ENCODE measurements at regions not wholly inside any gene's neighbourhood (a gene's known extent, or its start where the extent isn't known, plus 50 kb on each side); places are given as distances from the start of the nearest gene placed in this dataset.
"Not testable (repeated sequence)": the region's sequence is repeated elsewhere in the genome, so short reads cannot be mapped to it uniquely, and the experiment has no call there.

DNA sequence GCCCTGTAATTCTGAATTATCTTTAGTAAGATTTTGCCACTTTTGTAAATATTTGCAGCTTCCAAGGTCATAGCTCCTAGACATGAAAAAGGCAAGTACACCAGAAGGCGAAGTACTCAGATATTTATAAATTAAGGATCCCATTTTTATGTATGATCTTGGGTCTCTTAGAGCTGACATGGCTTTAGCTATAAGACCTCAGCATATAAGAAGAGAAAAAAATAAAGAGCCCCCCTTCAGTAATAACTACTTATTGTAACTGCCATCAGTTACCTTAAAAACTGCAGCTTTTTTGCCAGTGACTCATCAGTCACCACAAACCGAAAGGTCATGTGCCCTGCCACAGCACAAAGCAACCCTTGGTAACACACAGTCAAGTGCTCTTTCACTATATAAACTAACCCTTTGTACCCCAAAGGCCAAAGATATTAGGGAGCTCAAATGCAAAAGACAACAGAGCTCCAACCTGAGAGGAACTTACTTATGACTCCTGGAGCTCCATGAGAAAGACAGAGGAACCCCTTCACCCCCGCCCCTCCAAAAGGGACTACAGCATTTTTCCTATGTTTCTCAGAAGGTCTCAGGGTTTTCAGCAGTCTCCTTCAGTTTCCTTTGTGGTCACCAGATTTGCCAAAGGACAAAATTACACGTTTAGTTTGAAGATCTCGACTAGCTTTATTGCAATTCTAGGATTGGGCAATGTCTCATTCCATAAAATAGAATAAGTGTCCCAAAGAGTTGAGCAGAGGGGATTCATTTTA is 219.8 kb upstream of the DUSP10 start:
- no peak for DNase-seq (ENCODE audit: low spot score)

DNA sequence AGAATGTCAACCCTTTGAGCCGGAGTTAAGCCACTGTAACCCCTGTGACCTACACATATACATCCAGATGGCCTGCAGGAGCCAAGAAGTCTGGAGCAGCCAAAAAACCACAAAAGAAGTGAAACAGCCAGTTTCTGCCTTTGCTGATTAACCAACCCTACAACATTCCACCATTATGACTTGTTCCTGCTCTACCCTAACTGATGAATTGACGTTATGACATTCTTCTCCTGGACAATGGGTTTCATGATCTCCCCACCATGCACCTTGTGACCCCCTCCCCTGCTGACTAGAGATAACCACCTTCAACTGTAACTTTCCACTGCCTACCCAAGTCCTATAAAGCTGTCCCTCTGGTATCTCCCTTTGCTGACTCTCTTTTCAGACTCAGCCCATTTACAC is 216.3 kb upstream of the DUSP10 start:
- not testable (repeated sequence) for DNase-seq (ENCODE audit: low spot score)

DNA sequence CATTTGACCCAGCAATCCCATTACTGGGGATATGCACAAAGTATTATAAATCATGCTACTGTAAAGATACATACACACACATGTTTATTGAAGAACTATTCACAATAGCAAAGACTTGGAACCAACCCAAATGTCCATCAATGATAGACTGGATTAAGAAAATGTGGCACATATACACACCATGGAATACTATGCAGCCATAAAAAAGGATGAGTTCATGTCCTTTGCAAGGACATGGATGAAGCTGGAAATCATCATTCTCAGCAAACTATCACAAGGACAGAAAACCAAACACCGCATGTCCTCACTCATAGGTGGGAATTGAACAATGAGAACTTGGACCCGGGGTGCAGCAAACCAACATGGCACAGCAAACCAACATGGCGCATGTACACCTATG is 215.5 kb upstream of the DUSP10 start:
- DNase-seq (ENCODE audit: low spot score), result not testable (repeated sequence)

DNA sequence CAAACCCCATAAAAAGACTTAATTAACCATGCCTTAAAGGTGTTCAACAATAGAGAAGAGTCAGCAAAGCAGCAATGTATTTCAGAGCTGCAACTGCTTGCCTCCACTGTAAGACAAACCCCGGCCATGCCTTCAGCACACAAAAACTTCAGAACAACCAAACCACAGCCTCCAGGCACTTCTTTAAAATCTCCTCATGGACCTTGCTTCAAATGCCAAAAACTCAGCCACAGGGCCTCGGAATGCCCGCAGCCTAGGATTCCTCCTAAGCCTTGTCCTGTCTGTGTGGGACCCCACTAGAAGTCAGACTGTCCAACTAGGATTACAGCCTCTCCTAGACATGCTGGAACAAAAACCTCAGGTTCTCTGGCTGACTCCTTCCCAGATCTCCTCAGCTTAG is 208.1 kb upstream of the DUSP10 start:
- no peak for DNase-seq (ENCODE audit: low spot score)

DNA sequence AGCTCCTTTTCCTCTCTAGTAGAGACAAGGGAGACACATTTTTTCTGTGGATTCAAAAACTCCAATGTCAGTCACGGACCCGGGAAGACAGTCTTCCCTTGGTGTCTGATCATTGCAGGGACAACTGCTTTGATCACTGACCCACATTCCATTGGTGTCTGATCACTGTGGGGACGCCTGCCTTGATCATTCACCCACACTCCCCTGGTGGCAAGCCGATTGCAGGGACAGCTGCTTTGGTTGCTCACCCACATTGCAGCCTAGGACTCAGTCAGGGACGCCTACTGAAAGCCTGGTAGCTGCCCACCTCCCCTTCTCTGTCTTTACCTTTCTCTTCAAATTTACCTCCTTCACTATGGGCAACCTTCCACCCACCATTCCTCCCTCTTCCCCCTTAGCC is 206.6 kb upstream of the DUSP10 start:
- DNase-seq (ENCODE audit: low spot score), result no peak

DNA sequence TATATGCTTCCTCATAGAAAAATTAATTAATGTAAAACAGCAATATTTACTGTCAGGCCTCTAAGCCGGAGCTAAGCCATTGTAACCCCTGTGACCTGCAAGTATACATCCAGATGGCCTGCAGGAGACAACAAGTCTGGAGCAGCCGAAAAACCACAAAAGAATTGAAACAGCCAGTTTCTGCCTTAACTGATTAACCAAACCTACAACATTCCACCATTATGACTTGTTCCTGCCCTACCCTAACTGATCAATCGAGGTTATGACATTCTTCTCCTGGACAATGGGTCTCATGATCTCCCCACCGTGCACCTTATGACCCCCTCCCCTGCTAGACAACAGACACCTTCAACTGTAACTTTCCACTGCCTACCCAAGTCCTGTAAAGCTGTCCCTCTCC is 205.8 kb upstream of the DUSP10 start:
- DNase-seq (ENCODE audit: low spot score), result no peak

DNA sequence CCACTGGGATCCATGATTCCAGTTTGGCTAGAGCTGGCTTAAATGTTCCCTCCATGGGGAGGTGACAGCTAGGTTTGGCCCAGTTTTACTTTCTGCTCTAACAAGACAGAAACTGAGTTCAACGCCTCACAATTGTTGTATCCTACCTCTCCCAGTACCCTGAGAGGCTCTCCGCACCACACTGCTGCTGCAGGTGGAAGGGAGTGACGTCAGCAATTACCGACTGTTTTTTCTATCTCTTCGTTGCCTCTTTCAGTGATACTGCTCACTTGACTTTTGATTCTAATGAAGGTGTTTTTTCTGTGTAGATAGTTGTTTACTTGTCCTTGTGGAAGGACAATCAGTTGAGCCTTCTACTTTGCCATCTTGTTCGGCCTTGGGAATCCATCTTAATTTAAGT is 204.9 kb upstream of the DUSP10 start:
- DNase-seq (ENCODE audit: low spot score), result no peak

DNA sequence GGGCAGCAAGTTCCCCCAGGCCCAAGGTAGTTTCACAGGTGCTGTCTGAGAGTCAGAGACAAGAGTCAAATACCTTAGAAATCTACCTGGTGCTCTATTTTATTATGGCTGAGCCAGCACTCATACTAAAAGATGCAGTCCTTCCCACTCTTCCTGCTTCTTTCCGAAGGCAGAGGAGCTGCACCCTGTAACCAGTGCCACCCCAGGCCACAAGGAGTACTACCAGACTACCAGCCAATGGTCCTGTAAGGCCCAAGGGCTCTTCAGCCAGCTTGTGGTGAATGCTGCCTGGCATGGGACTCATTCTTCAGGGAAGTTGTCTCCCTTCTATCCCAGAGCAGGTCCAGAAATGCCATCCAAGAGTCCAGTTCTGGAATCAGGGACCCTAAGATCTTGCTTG is 203.8 kb upstream of the DUSP10 start:
- no peak for DNase-seq (ENCODE audit: low spot score)

DNA sequence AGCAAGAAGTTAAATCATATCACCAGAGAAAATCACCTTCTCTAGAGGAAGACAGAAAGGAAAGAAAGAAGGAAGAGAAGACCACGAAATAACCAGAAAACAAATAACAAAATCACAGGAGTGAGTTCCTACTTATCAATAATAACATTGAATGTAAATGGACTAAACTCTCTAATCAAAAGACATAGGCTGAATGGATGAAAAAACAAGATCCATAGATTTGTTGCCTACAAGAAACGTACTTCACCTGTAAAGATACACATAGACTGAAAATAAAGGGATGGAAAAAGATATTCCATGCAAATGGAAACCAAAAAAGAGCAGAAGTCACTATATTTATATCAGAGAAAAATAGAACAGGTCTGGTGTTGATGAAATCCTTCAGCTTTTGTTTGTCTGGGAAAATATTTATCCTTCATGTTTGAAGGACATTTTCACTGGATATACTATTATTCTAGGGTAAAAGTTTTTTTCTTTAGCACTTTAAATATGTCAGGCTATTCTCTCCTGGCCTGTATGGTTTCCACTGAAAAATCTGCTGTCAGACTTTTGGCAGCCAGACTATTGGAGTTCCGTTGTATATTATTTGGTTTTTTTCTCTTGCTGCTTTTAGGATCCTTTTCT is 202.5 kb upstream of the DUSP10 start:
- no peak for DNase-seq (ENCODE audit: low spot score)

DNA sequence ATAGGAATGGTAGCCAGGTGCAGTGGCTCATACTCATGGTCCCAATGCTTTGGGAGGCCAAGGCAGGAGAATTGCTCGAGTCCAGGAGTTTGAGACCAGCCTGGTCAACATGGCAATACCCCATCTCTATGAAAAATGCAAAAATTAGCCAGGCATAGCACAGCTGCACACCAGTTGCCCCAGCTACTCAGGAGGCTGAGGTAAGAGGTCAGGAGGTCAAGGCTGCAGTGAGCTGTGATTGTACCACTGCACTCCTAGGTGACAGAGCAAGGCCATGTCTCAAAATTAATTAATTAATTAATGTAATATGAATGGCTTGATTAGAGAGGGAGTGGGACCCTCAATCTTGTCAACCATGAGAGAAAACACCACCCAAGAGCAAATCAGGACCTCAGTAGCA is 198.7 kb upstream of the DUSP10 start:
- no peak for DNase-seq (ENCODE audit: low spot score)

DNA sequence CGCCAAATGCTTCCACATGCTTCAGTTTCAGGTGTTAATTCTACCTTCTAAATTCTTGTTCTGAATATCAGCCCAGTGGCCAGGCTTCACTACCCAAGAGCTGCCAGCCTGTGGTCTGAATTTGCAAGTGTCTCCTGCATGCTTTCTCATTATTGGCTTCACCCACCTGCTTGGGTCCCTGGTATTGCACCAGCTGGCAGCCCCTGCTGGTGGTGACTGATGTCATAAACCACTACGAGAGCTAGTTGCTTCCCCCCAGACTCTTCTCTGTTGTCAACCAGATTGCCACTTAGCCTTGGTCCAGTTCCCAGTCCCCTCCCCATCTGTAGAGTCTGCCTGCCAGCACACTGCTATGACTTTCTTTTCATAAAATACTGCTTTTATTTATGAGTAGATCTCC is 197.7 kb upstream of the DUSP10 start:
- DNase-seq (ENCODE audit: low spot score), result no peak

DNA sequence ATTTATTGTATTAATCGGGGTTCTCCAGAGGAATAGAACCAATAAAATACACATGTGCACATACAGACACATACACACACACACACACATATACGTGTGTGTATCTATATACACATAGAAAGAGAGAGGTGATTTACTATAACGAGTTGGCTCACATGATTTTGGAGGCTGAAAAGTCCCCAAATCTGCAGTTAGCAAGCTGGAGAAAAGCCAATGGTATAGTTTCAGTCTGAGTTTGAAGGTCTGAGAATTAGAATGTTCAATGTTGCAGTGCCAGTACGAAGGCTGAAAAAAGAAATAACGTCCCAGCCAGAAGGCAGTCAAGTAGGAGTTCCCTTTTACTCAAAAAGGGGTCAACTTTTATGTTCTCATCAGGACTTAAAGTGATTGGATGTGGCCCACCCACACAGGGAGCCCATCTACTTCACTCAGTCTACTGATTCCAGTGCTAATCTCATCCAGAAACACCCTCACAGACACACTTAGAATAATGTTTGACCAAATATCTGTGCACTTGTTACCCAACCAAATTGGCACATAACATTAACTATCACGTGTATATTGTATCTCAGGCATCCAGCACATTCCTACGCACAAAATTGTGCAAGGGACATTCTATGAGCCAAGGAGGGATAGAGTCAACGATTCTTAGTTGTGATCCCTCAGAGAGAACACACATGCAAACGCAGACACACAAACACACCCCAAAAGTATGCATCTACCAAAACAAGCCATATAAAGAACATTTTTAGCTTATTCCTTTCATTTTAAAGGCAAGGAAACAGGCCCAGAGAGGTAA is 195.5 kb upstream of the DUSP10 start:
- DNase-seq (ENCODE audit: low spot score), result no peak

DNA sequence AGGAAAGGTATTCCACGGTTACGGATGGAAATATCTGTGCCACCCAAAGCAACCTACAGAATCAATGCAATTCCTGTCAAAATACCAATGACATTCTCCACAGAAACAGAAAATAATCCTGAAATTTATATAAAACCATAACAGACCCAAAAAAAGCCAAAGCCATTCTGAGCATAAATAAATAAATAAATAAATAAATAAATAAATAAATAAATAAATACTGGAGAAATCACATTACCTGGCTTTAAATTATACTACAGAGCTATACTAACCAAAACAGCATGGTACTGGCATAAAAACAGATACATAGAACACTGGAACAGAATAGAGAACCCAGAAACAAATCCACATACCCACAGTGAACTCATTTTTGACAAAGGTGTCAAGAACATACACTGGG is 191.9 kb upstream of the DUSP10 start:
- DNase-seq (ENCODE audit: low spot score), result no peak

DNA sequence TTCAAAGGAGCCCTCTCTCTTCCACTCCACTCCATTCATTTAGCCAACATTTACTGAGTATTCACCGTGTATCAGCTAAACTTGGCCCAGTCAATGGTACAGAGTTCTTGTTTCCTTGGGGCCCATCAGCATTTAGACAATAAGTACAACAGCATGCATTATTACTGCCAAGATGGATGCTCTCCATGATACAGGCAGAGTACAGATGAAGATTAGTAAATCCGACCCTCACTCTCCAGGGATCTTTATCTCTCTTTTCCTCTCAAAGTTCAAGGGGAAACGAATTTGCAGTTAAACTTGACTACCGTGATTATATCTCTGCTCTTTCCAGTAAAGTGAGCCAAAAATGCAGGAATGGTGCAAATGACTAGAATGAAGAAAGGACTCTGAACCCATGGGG is 184.6 kb upstream of the DUSP10 start:
- DNase-seq (ENCODE audit: low spot score), result no peak

DNA sequence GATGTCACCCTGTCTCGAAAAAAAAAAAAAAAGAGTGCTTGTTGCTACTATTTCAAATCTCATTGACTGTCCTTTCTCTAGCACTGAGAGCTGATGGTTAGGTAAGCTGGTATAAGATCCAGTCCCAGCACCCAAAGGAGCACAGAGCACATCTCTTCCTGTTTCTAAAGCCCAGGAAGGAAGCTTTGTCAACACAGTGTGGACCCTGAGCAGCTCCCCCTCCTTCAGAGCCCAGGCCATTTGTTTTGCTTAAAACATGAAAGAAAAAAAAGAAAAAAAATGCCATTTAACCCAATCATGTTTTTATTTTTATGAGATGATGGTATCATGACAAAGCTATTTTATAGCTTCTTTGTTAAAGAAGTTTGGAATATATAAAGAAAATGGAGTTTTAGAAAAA is 184.1 kb upstream of the DUSP10 start:
- no peak for DNase-seq (ENCODE audit: low spot score)

DNA sequence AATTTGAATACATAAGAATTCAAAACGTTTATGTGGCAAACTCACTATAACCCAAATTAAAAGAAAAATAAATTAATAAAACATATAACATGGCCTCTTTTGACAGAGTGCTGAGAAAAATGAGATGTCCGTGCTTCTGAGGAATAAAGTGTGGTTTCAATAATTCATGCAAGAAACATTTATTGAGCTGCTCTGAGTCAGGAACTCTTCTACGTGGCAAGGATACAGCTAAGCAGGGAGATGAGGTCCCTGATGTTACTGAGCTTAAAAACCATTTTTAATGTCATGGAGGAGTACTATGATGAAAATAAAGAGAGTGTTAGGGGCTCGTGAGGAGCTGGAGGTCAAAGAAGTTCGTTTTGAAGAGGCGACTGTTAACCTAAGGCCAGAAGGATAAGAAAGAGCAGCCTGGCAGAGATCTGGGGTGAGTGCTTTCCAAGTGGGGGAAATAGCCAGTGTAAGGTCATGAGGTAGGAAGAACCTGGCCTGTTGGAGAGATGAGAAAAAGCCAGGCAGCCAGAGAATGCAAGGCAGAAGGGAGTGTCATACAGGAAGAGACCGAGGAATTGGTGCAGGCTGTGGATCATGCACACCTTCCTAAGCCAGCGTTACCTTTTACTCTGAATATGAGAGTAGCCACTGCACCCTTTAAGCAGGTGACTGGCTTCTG is 182.2 kb upstream of the DUSP10 start:
- no peak for DNase-seq (ENCODE audit: low spot score)

DNA sequence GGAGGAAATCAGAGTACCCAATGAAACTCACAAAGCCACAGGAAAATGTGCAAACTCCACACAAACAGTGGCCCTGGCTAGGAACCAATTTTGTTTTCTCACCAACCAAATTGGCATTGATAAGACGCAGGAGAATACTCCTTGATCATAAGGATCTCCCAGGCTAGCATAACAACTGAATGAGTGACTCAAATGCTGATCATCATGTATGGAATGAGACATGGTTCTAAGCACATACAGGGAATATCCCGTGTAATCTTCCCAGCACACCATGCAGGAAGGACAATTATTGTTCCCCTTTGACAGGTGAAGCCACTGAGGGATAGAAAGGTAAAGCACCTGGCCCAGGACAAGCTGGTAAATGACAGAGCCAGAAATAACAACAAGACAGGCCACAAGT is 180.0 kb upstream of the DUSP10 start:
- DNase-seq (ENCODE audit: low spot score), result no peak

DNA sequence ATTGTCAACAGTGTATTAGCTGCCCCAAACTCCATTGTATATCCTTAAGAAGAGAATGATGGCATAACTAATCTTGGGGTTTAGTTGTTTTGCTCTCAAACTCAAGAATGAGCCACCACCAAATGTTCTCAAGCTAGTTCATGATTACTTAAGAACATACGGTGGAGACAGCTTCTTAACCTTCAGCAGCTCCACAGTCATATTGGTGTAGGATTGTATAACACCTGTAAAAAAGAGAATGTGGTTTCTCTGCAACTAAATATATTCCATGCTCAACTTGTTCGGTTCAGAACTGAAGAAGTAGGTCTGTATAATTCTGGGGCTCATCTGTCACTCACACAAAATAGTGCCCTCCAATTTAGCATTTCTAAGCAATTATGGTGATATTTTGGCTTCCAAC is 177.9 kb upstream of the DUSP10 start:
- no peak for DNase-seq (ENCODE audit: low spot score)

DNA sequence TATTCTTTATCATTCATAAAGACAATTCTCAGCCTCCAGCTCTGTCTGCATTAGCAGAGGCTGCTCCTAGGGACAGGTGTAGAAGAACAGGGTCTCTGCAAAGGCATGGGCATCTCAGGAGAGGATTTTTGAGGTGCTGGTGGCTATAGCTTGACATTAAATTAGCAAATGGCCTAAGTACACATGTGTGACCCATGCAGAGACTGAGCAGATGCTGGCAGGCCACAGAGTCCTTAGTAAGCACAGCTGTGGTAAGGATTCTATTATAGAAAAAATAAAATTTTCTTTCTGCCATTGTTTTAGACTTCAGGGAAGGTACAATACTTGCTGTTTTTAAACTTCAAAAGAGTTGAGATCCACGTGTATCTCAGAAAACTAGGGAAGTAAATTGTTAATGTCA is 177.5 kb upstream of the DUSP10 start:
- DNase-seq (ENCODE audit: low spot score), result no peak

DNA sequence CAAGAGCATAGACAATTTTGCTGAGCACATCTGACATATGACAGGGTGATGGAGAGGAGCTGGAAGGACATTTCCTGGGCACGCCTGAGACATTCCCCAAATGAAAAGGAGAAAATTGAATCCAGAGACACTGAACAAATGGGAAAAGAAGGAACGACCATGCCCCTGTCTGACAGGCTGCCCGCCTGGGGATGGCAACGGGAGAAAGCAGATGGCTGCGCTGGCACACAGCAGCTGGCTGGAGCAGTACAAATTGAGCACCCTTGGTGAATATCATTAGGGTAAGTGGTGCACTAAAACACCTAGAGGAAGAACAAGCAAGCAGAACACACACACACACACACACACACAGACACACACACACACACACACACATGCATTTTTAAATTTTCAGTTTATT is 174.3 kb upstream of the DUSP10 start:
- DNase-seq (ENCODE audit: low spot score), result no peak

DNA sequence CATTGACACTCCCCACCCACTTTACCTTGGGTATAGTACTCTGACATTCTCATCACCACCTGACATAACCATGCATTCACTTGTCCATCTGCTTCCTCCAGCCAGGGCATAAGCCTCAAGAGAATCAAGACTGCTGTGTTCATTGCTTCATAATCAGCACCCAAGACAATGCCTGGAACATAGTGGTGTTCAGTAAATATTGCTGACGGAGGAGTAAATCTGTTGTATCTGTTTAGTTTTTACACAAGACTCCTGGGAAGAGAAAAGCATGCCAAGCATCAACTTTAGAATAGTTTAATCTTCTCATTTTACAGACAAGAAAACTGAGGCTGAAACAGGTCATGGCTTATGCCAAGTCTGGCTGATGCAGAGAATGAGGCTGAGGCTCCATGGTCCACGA is 173.9 kb upstream of the DUSP10 start:
- no peak for DNase-seq (ENCODE audit: low spot score)

DNA sequence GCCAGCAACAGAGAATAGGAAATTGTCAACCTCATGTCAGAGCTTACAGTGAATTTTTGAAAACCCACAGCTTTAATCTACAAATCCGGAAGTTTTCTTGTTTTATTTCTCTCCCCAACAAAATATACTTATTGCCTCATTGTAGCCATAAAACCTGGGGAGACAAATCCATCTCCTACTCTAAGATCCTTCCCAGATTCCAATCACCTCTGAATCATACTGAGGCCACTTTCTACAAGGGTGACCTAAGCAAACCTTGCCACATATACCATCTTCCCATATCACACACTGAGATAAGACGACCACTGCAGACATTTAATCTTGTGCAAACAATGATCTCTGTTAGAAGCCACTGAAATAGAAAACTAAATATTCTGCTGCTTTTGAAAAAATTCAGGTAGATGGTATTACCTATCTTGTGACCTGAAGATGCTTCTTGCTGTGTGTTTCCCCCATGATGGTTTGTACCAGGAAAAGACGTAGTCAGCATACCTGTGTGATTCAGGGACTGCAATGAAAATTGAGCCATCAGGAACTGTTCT is 171.5 kb upstream of the DUSP10 start:
- DNase-seq (ENCODE audit: low spot score), result no peak

DNA sequence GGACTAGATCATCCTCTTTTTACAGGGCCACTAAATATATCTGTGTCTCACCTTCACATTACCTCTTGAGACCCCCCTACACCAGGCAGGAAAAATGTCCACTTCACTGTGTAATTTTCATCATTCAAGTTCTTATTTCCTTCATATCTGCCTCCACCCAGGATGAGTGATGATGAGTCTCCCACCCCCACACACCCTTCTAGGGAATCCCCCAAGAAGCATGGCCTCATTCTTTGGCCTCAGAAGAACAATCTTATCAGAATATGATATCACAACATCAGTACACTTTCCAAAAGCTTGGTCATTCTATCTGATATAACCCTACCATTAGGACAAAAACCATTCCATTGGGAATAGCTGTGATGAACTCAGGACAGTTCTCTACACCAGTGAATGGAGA is 170.3 kb upstream of the DUSP10 start:
- no peak for DNase-seq (ENCODE audit: low spot score)
